Testis (tissue), 2 donors: ENCODE measurements at regions not wholly inside any gene's neighbourhood (a gene's known extent, or its start where the extent isn't known, plus 50 kb on each side); places are given as distances from the start of the nearest gene placed in this dataset.

Experiments used
- POLR2A ChIP-seq: fragments of 450-650 bp; IDR thresholded peaks from one replicate; pipeline ENCODE4 v1.6.1; 2017; ENCODE audit warnings: antibody characterized with exemption, mild to moderate bottlenecking, moderate library complexity
- TF ChIP-seq, protein P1 (sequence below), 3 experiments: fragments of 450-650 bp in 2 of 3; fragments of 200-600 bp in 1 of 3; sonication (generic) in 1 of 3; IDR thresholded peaks; one replicate each; pipeline ENCODE4 v1.5.1; 2016 to 2019; ENCODE audit warnings: antibody characterized with exemption in 3 of 3, mild to moderate bottlenecking in 2 of 3, moderate library complexity in 1 of 3

DNA sequence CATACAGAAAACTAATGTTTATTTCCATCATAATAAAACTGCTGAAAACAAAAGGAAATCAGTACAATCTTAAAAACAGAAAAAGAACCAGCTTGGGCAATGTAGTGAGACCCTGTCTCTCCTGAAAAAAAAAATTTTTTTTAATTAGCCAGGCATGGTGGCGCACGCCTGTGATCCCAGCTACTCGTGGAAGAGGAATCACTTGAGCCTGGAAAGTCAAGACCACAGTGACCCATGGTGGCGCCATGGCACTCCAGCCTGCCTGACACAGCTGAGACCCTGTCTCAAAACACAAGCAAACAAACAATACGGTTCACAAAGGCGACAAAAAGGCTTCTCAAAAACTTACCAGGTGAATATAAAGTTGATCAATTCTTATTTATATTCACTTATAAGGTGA is 289.7 kb downstream of the BRD1 start:
- TF ChIP-seq, protein P1, sequence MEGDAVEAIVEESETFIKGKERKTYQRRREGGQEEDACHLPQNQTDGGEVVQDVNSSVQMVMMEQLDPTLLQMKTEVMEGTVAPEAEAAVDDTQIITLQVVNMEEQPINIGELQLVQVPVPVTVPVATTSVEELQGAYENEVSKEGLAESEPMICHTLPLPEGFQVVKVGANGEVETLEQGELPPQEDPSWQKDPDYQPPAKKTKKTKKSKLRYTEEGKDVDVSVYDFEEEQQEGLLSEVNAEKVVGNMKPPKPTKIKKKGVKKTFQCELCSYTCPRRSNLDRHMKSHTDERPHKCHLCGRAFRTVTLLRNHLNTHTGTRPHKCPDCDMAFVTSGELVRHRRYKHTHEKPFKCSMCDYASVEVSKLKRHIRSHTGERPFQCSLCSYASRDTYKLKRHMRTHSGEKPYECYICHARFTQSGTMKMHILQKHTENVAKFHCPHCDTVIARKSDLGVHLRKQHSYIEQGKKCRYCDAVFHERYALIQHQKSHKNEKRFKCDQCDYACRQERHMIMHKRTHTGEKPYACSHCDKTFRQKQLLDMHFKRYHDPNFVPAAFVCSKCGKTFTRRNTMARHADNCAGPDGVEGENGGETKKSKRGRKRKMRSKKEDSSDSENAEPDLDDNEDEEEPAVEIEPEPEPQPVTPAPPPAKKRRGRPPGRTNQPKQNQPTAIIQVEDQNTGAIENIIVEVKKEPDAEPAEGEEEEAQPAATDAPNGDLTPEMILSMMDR (IDR thresholded peaks at IDR 0.05): no peak
- no peak for TF ChIP-seq POLR2A
